ENCODE measurements at regions not wholly inside any gene's neighbourhood (a gene's known extent, or its start where the extent isn't known, plus 50 kb on each side); places are given as distances from the start of the nearest gene placed in this dataset.
"Not testable (repeated sequence)": the region's sequence is repeated elsewhere in the genome, so short reads cannot be mapped to it uniquely, and the experiment has no call there.

- FAIRE-seq: no peak
- DNase-seq (ENCODE audit: low spot score in 2 of 2): no peak
Observed at GRCh38 chr6:158920311-158920905, 79.6 kb downstream of the RSPH3 start.

GRCh38 chr6:158919865-158920264 lies 80.1 kb downstream of the RSPH3 start:
- FAIRE-seq: no peak

GRCh38 chr6:158916617-158917016 lies 83.4 kb downstream of the RSPH3 start:
- DNase-seq (ENCODE audit: low spot score in 2 of 2): no peak
- no peak for FAIRE-seq

More at GRCh38 chr6:158919865-158920264, 80.1 kb downstream of the RSPH3 start:
- DNase-seq (ENCODE audit: low spot score in 2 of 2): no peak

- DNase-seq (ENCODE audit: low spot score in 2 of 2) (no peak), FAIRE-seq (no peak)
Observed at GRCh38 chr6:158914923-158915322, 85.1 kb downstream of the RSPH3 start.

- DNase-seq (ENCODE audit: low spot score in 2 of 2): no peak
- FAIRE-seq: no peak
Observed at GRCh38 chr6:158913580-158913979, 86.4 kb downstream of the RSPH3 start.

- DNase-seq (ENCODE audit: low spot score in 2 of 2): no peak
Observed at GRCh38 chr6:158912655-158913054, 87.3 kb downstream of the RSPH3 start.

GRCh38 chr6:158911746-158912480 lies 88.1 kb downstream of the RSPH3 start:
- no peak for FAIRE-seq
- DNase-seq (ENCODE audit: low spot score in 2 of 2): no peak

More at GRCh38 chr6:158912655-158913054, 87.3 kb downstream of the RSPH3 start:
- FAIRE-seq: no peak

GRCh38 chr6:158910484-158911440 lies 89.2 kb downstream of the RSPH3 start:
- no peak for FAIRE-seq
- DNase-seq (ENCODE audit: low spot score in 2 of 2): no peak

GRCh38 chr6:158909938-158910337 lies 90.1 kb downstream of the RSPH3 start:
- DNase-seq (ENCODE audit: low spot score in 2 of 2): no peak
- FAIRE-seq: no peak

- DNase-seq (ENCODE audit: low spot score in 2 of 2) (no peak), FAIRE-seq (no peak)
Observed at GRCh38 chr6:158908606-158909005, 89.4 kb upstream of the EZR start.

GRCh38 chr6:158907931-158908330 lies 88.8 kb upstream of the EZR start:
- DNase-seq (ENCODE audit: low spot score in 2 of 2): no peak
- no peak for FAIRE-seq

GRCh38 chr6:158906926-158907325 lies 87.8 kb upstream of the EZR start:
- FAIRE-seq: no peak

GRCh38 chr6:158905277-158905676 lies 86.1 kb upstream of the EZR start:
- FAIRE-seq (no peak), DNase-seq (ENCODE audit: low spot score in 2 of 2) (no peak)

More at GRCh38 chr6:158906926-158907325, 87.8 kb upstream of the EZR start:
- DNase-seq (ENCODE audit: low spot score in 2 of 2): no peak

GRCh38 chr6:158903801-158904200 lies 84.6 kb upstream of the EZR start:
- FAIRE-seq (no peak), DNase-seq (ENCODE audit: low spot score in 2 of 2) (no peak)

- no peak for FAIRE-seq
- DNase-seq (ENCODE audit: low spot score in 2 of 2): no peak
Observed at GRCh38 chr6:158900663-158901312, 81.6 kb upstream of the EZR start.

GRCh38 chr6:158897236-158897635 lies 78.1 kb upstream of the EZR start:
- no peak for DNase-seq (ENCODE audit: low spot score in 2 of 2)
- no peak for FAIRE-seq

GRCh38 chr6:158895661-158896060 lies 76.5 kb upstream of the EZR start:
- DNase-seq (ENCODE audit: low spot score in 2 of 2): no peak
- no peak for FAIRE-seq

GRCh38 chr6:158894193-158894592 lies 75.0 kb upstream of the EZR start:
- FAIRE-seq (no peak), DNase-seq (ENCODE audit: low spot score in 2 of 2) (no peak)

GRCh38 chr6:158892266-158892665 lies 73.1 kb upstream of the EZR start:
- DNase-seq (ENCODE audit: low spot score in 2 of 2) (no peak), FAIRE-seq (no peak)

GRCh38 chr6:158891560-158891959 lies 72.4 kb upstream of the EZR start:
- FAIRE-seq; DNase-seq (ENCODE audit: low spot score in 2 of 2): not testable (repeated sequence)

Data from frontal cortex (tissue), 3 donors.